Effector memory CD8-positive, alpha-beta T cell (primary cell): ENCODE measurements at regions not wholly inside any gene's neighbourhood (a gene's known extent, or its start where the extent isn't known, plus 50 kb on each side); places are given as distances from the start of the nearest gene placed in this dataset.
A peak's percentile ranks its signal among the peaks of the same experiment; 100 is the strongest.
"Not testable (repeated sequence)": the region's sequence is repeated elsewhere in the genome, so short reads cannot be mapped to it uniquely, and the experiment has no call there.

Experiments
- ATAC-seq: fragments of 150-1000 bp; cut with Tn5 transposase; replicated peaks from 2 replicates; pipeline ENCODE4 v1.10.0; 2021; ENCODE audit warnings: mild to moderate bottlenecking, moderate library complexity
- DNase-seq, 3 experiments: peaks; one replicate each; pipeline ENCODE4 v3.0.0; 2021
- H3K27ac Mint-ChIP-seq, 2 donors: one replicate each; pipeline ENCODE4 v1.8.0; 2022; ENCODE audit warnings: mild to moderate bottlenecking in 2 of 2, mixed read lengths in 2 of 2, moderate library complexity in 2 of 2
- H3K27me3 Mint-ChIP-seq, 2 donors: one replicate each; pipeline ENCODE4 v1.8.0; 2022; ENCODE audit warnings: mixed read lengths in 2 of 2
- H3K36me3 Mint-ChIP-seq: one replicate; pipeline ENCODE4 v1.8.0; 2022; ENCODE audit warnings: mild to moderate bottlenecking, moderate library complexity, mixed read lengths; ENCODE audit not compliant: insufficient read depth
- H3K4me1 Mint-ChIP-seq, 2 donors: one replicate each; pipeline ENCODE4 v1.8.0; 2022; ENCODE audit warnings: low read depth in 2 of 2, mixed read lengths in 2 of 2
- H3K4me3 Mint-ChIP-seq, 2 donors: one replicate each; pipeline ENCODE4 v1.8.0; 2022; ENCODE audit warnings: mild to moderate bottlenecking in 2 of 2, mixed read lengths in 2 of 2, moderate library complexity in 2 of 2
- H3K9me3 Mint-ChIP-seq, 2 donors: one replicate each; pipeline ENCODE4 v1.8.0; 2022; ENCODE audit warnings: mixed read lengths in 2 of 2

DNA sequence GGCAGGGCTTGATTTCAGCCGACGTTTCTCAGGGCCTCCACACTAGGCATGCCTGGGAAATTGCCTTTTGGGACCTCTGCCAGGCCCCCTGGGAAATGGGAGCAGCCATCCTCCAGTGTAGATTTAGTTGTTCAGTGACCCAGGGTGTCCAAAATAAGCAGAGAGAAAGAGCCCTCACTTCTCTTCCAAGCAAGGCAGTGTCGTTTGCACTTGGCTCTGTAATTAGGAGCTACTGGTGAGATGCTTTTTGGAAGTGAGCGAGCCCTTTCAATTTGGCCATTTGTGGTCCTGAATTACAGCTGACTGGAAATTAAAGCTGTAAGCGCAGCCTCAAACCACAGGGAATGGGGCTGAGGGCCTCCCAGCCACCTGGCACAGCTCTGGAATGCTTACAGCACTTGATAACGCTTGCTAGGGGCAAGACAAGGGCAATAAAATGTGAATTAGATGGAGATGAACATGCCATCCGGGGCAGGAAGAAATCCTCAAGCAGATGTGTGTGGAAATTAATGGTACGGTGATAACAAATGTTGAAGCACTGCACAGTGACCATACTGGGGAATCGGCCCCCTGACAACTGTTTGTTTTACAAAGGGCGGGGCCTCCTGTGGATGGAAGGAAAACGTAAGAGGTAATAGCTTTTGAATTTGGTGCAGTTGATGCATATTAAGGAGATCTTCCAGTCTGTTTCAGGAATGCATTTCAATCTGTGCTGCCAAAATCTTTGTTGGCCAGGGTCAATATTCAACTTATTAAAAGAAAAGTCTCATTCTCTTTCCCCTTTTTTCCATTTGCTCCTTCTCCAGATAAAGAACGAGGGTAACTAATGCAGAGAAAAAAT, 173.1 kb downstream of the UXS1 start:
- H3K27me3 Mint-ChIP-seq = no peaks in the 10 kb centered on the region
- H3K4me3 Mint-ChIP-seq = no peak overlapping the region
- no peaks in the 10 kb centered on the region for H3K36me3 Mint-ChIP-seq
- ATAC-seq = no peak
- no peaks in the 10 kb centered on the region for H3K9me3 Mint-ChIP-seq
- no peak for DNase-seq
- H3K27ac Mint-ChIP-seq = no peak overlapping the region
- peaks cover 6 to 11% of the 10 kb centered on the region in 2 donors for H3K4me1 Mint-ChIP-seq

DNA sequence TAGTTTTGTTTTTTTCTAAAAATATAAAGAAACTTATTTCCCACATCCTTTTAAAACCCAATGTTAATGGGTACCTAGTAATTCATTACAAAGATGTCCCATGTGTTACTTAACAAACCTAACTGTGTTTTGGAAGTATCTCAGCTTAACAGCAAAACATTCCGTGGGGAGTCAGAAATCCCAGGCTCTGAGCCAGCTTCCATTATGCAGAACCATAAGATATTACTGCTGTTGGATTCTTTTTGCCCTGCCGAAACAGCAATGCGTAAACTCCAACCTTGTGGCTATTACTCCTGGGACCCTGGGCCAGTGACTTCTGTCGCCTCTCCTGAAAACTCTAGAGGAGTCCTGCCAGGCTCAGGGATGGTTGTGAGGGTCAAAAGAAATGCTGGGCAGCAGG, 174.1 kb downstream of the UXS1 start:
- DNase-seq = no peak
- Mint-ChIP-seq H3K27ac (no peak overlapping the region), H3K36me3 (no peaks in the 10 kb centered on the region), H3K9me3 (no peaks in the 10 kb centered on the region), H3K4me3 (no peak overlapping the region), H3K4me1 (peaks cover 5 to 8% of the 10 kb centered on the region in 2 donors), H3K27me3 (no peaks in the 10 kb centered on the region)
- no peak for ATAC-seq

DNA sequence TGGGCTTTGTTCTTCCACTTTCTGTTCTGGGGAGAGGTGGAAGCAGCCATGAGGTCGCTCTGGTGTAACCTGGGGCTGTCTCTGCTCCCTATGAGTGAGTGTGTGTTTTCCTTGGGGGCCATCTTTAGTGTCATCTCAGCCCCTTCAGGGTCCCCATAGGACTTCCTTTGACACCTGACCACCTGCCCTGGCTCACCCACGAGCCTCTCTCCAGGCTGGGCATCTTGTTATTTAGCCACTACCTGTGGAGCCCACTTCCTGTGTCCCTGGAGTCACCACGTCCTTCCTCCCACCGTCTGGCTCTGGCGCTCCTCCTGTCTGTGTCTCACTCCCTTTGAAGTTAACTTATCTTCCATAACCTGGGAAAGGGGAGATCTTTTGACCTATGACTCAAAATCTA, 176.0 kb downstream of the UXS1 start:
- Mint-ChIP-seq H3K36me3 (no peaks in the 10 kb centered on the region), H3K9me3 (no peaks in the 10 kb centered on the region), H3K27me3 (no peaks in the 10 kb centered on the region), H3K4me1 (peaks cover 5 to 8% of the 10 kb centered on the region in 2 donors), H3K4me3 (no peak overlapping the region), H3K27ac (no peak overlapping the region)
- ATAC-seq = no peak
- DNase-seq = no peak

DNA sequence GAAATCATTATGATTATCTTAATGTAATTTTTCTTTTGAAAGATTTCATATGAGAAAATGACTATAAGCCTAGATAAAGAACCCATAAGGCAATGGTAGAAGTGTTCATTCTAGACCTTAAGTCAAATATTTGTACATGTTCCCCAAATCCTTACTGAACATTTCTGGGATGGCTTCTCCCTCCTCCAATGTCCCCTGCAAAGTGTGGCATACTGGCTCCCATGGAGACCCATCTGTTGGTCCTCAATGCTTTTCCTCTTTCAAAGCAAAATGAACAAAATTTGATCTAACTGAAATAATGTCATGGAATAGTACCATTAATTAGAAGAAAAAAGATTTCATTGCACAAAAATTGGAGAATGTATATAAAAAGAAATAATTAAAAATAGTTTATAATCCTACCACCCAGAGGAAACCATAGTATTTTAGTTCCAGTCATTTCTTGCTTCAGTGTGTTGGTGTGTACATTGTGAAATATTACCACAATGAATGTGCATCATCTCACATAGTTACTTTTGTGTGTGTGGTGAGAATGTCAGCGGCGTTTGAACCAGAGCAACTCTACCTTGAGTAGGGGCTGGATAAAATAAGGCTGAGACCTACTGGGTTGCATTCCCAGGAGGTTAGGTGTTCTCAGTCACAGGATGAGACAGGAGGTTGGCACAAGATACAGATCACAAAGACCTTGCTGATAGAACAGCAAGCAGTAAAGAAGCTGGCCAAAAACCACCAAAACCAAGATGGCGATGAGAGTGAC, 181.3 kb downstream of the UXS1 start:
- Mint-ChIP-seq H3K4me3 (no peak overlapping the region), H3K36me3 (no peaks in the 10 kb centered on the region), H3K4me1 (peaks cover under 1 to 3% of the 10 kb centered on the region in 2 donors), H3K27ac (peak overlapping the region in 1 of 2 donors; percentile 18), H3K27me3 (no peaks in the 10 kb centered on the region), H3K9me3 (no peaks in the 10 kb centered on the region)
- DNase-seq (no peak), ATAC-seq (no peak)

DNA sequence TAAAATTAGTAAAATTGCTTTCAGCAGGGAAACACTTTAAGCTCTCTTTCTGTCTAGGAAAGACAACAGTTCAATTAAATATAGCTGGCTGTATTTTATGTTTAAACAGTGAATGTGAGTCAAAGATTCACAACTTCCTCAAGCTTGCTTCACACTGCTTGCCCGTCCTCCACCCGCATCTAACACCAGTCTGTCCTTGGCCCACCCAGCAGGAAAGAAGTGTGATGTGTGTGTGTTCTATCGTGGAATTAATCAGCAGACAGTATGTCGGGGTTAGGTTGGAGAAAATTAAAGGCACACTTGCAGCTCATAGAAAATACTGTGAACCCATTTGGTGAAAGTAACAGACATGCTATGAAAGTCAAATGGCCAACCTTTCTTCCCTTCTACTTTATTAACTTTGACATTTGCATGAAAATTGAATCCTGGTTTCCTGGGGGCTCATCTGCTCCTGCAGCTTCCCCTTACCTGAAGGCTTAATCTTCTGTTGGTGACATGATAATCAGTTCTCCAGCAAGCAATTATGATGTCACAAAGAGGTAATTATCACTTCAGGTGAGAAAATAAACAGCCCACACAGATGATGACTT, 182.0 kb downstream of the UXS1 start:
- DNase-seq = no peak
- Mint-ChIP-seq H3K27ac (peak overlapping the region in 1 of 2 donors; percentile 18), H3K9me3 (peaks cover 0 to 1% of the 10 kb centered on the region in 2 donors), H3K4me1 (peaks cover 0 to 3% of the 10 kb centered on the region in 2 donors), H3K36me3 (no peaks in the 10 kb centered on the region), H3K4me3 (no peak overlapping the region), H3K27me3 (no peaks in the 10 kb centered on the region)
- ATAC-seq = no peak

DNA sequence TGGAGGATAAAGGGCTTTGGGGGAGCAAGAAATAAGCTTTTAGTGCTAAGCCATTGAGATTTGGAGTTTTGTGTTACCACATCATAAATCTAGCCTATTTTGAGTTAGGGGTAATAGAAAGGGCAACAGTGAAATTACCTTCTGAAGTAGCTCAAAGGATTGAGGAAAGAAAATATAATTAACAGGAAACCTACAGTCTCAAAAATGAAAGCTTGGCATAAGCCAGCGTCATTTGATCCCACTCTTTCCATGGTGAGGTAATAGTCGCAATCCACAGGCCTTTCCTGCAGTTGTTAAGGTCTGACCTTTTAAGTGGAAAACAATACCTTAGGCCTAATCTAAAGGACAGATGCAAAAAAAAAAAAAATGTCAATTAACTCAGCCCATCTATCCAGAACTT, 182.7 kb downstream of the UXS1 start:
- DNase-seq = no peak
- H3K27ac Mint-ChIP-seq = no peak overlapping the region
- no peaks in the 10 kb centered on the region for H3K27me3 Mint-ChIP-seq
- peaks cover 0 to 3% of the 10 kb centered on the region in 2 donors for H3K4me1 Mint-ChIP-seq
- H3K4me3 Mint-ChIP-seq = no peak overlapping the region
- ATAC-seq = no peak
- no peaks in the 10 kb centered on the region for H3K36me3 Mint-ChIP-seq
- H3K9me3 Mint-ChIP-seq = peaks cover 0 to 7% of the 10 kb centered on the region in 2 donors

DNA sequence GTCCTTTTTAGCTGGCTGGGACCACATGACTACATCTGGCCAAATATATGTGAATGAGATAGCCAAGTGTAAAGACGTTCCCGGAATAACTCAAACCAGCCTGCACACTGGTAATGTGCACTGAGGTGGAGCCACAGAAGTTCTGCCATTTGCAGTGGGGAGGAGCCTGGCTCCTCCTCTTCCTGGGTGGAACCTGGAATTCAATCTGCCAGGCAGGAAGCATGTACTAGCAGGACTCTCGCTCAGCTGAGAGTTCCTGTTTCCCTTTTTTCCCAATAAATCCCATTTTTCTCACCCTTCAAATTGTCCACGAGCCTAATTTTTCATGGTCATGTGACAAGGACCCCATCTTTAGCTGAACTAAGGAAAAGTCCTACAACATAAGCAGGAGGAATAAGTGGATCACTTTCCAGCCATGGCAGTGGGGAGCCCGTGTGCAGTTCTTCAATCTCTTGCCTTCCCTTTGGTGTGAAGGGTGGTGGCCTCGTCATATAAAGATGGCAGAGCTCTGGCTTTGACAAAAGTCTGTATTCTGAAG, 183.2 kb downstream of the UXS1 start:
- no peaks in the 10 kb centered on the region for H3K36me3 Mint-ChIP-seq
- DNase-seq (no peak), ATAC-seq (no peak)
- H3K27ac Mint-ChIP-seq = no peak overlapping the region
- H3K27me3 Mint-ChIP-seq = no peaks in the 10 kb centered on the region
- no peak overlapping the region for H3K4me3 Mint-ChIP-seq
- H3K9me3 Mint-ChIP-seq = peaks cover 0 to 7% of the 10 kb centered on the region in 2 donors
- H3K4me1 Mint-ChIP-seq = peaks cover 0 to 3% of the 10 kb centered on the region in 2 donors

DNA sequence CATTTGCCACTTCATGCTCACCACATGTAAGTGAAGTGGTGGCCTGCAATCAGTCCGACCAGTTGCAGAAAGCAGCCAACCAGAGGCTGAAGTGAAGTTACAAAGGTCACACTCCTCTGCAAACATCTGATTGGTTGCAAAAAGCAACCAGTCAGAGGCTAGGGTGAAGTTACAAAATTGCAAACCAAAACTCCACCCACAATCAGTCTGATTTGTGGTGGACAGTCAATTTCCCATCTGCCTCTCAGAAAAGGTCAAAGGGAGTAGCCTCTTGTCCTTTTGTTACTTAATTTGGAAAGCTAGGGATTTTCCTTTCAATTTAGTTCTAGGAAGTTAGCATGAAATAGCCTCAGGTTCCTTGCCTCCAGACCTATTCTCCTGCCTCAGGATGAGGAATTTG, 185.0 kb downstream of the UXS1 start:
- H3K9me3 Mint-ChIP-seq = peaks cover 0 to 10% of the 10 kb centered on the region in 2 donors
- ATAC-seq (no peak), DNase-seq (no peak)
- H3K36me3 Mint-ChIP-seq = no peaks in the 10 kb centered on the region
- no peaks in the 10 kb centered on the region for H3K27me3 Mint-ChIP-seq
- H3K4me3 Mint-ChIP-seq = no peak overlapping the region
- H3K4me1 Mint-ChIP-seq = peaks cover 0 to 3% of the 10 kb centered on the region in 2 donors
- H3K27ac Mint-ChIP-seq = no peak overlapping the region

DNA sequence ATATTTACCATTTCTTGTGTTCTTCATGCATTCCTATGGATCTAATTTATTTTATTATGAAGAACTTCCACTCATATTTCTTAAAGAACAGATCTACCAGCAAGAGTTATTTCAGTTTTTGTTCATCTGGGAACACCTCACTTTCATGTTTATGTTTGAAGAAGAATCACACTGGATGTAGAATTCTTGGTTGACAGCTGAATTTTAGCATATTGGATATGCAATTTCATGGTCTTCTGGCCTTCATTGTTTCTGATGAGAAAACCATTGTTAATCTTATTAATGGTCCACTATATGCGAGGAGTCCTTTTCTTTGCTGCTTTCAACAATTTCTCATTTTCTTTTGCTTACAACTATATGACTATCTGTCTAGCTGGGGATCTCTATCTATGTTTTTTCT, 189.2 kb downstream of the UXS1 start:
- H3K36me3 Mint-ChIP-seq = no peaks in the 10 kb centered on the region
- no peak overlapping the region for H3K27ac Mint-ChIP-seq
- H3K27me3 Mint-ChIP-seq = peaks cover 0 to 9% of the 10 kb centered on the region in 2 donors
- H3K9me3 Mint-ChIP-seq = peaks cover 0 to 10% of the 10 kb centered on the region in 2 donors
- no peak for DNase-seq
- H3K4me1 Mint-ChIP-seq = no peaks in the 10 kb centered on the region
- no peak for ATAC-seq
- H3K4me3 Mint-ChIP-seq = no peak overlapping the region

DNA sequence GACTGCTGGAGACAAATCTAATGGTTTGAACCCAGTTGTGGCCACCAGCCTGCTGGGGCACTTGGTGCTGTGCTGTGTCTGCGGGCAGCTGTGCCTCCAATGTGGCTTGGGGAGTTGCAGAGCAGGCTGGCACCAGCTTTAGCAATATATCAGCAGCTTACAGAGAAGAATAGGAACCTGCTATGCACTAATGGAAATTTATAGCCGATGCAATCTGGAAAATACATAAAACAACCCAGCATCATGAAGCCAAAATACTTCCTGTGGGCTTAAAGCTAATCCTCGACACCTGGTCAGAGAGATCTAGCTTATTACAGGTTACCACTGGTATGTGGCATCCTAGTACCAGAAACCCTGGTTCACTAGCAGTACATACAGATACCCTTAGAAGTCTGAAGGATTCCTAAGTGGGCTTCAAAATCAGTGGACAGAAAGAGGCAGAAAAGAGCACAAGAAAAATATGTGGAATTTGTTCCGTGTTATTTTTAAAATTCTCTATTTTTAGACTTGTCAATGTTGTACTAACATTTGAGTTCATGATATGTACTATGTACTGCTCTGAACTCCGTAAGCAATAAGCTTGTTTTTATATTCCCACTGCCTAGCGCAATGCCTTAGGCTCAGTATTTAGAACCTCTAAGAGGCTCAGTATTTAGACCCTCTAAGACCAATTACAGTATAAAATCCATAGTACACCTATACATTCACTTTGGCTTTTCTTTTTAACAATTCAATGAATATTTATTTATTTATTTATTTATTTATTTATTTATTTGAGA, 194.7 kb downstream of the UXS1 start:
- no peak overlapping the region for H3K4me3 Mint-ChIP-seq
- peaks cover 0 to 12% of the 10 kb centered on the region in 2 donors for H3K9me3 Mint-ChIP-seq
- no peak overlapping the region for H3K27ac Mint-ChIP-seq
- ATAC-seq (no peak), DNase-seq (no peak)
- peaks cover 0 to 9% of the 10 kb centered on the region in 2 donors for H3K27me3 Mint-ChIP-seq
- no peaks in the 10 kb centered on the region for H3K36me3 Mint-ChIP-seq
- no peaks in the 10 kb centered on the region for H3K4me1 Mint-ChIP-seq

DNA sequence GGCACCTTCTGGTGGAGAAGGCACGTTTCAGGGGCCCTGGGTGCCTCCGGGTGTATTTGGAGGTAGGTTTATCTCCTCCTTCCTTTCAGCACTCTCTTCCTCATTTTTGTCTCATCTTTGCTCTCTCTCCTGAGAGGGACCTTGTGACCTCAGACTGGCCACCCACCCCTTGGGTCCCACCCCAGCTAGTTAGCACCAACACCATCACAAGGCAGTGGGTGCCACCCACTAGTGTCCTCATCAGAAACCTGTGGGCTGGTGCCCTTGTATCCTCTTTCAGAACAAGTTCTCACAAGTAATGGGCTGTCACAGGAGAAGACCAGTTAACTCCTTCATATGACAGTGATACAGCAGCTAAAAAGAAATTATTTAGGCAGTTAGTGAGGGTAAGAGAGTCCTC, 196.4 kb downstream of the UXS1 start:
- Mint-ChIP-seq H3K27me3 (peaks cover 0 to 9% of the 10 kb centered on the region in 2 donors), H3K4me3 (no peak overlapping the region), H3K36me3 (no peaks in the 10 kb centered on the region), H3K4me1 (no peaks in the 10 kb centered on the region), H3K27ac (no peak overlapping the region), H3K9me3 (peaks cover 0 to 14% of the 10 kb centered on the region in 2 donors)
- no peak for DNase-seq
- ATAC-seq = no peak

DNA sequence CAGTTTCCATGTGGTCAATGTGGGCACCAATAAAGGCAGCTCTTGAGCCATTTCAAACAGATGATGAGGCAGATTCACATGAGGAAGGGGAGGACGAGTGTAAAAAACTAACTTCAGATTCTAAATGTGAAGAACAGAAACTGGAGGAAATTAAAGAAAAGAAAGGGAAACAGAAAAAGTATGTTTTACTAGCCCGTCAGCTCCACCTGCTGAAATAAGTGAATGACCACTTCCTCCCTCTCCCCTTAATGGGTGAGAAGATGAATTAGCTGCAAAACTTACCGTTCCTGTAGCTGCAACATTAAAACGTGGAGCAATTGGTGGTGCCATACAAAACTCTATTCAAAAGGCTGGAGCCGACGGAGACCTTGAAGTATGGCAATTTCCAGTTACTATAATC, 203.5 kb downstream of the UXS1 start:
- DNase-seq (no peak), ATAC-seq (no peak)
- H3K27ac Mint-ChIP-seq = no peak overlapping the region
- no peaks in the 10 kb centered on the region for H3K27me3 Mint-ChIP-seq
- peaks cover 9 to 28% of the 10 kb centered on the region in 2 donors for H3K9me3 Mint-ChIP-seq
- H3K4me1 Mint-ChIP-seq = peaks cover 7 to 18% of the 10 kb centered on the region in 2 donors
- H3K36me3 Mint-ChIP-seq = no peaks in the 10 kb centered on the region
- H3K4me3 Mint-ChIP-seq = peak overlapping the region in 1 of 2 donors; percentile 35

DNA sequence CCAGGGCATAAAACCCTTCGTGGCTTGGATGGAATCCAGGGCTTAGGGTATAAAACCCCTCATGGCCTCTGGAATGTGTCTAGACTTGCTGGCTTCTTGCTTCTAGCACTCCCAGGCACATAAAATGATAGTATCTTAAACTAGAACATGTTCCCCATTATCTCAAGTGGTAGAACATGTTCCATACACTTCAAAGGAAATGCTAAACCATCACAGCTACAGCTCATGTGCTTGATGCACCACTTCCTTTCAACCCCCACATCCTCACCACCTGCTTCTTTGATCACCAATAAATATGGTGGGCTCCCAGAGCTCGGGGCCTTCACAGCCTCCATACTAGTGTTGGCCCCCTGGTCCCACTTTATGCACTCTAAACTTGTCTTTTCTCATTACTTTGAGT, 204.3 kb downstream of the UXS1 start:
- Mint-ChIP-seq H3K4me3 (peak overlapping the region in 1 of 2 donors; percentile 35), H3K9me3 (peaks cover 9 to 26% of the 10 kb centered on the region in 2 donors), H3K4me1 (peaks cover 7 to 21% of the 10 kb centered on the region in 2 donors)
- not testable (repeated sequence) for H3K27me3 Mint-ChIP-seq, DNase-seq, H3K36me3 Mint-ChIP-seq, ATAC-seq, H3K27ac Mint-ChIP-seq
